SK-N-SH (cell line): ENCODE measurements at regions not wholly inside any gene's neighbourhood (a gene's known extent, or its start where the extent isn't known, plus 50 kb on each side); places are given as distances from the start of the nearest gene placed in this dataset.

Source experiments
- CHD2 ChIP-seq: fragments of 150-350 bp; IDR thresholded peaks from 2 replicates; pipeline ENCODE4 v1.6.1; 2018; ENCODE audit warnings: low read length; ENCODE audit not compliant: partially characterized antibody
- FOXJ3 ChIP-seq: sonication (generic); formaldehyde crosslinking; IDR thresholded peaks from 2 replicates; pipeline ENCODE4 v1.5.1; 2020; ENCODE audit warnings: mild to moderate bottlenecking, missing genetic modification reagents
- JUND ChIP-seq: IDR thresholded peaks from 2 replicates; pipeline ENCODE4 v1.4.0; 2012
- MXI1 ChIP-seq: IDR thresholded peaks from 2 replicates; pipeline ENCODE4 v1.6.1; 2012; ENCODE audit warnings: mild to moderate bottlenecking, low read depth, low read length, improper control_type of control experiment
- RAD21 ChIP-seq: IDR thresholded peaks from 2 replicates; pipeline ENCODE4 v1.6.1; 2012; ENCODE audit warnings: mild to moderate bottlenecking, low read length
- RCOR1 ChIP-seq: fragments of 150-350 bp; IDR thresholded peaks from 2 replicates; pipeline ENCODE4 v1.6.1; 2017; ENCODE audit warnings: antibody characterized with exemption, low read length
- SIN3A ChIP-seq: IDR thresholded peaks from 2 replicates; pipeline ENCODE4 v1.6.1; 2012; ENCODE audit warnings: low read depth, mild to moderate bottlenecking, low read length, moderate library complexity, borderline replicate concordance
- TAF1 ChIP-seq: IDR thresholded peaks from 2 replicates; pipeline ENCODE4 v1.6.1; 2012; ENCODE audit warnings: low read depth, mild to moderate bottlenecking, low read length, moderate library complexity, borderline replicate concordance
- TEAD4 ChIP-seq: IDR thresholded peaks from 2 replicates; pipeline ENCODE4 v1.4.0; 2012; ENCODE audit warnings: mild to moderate bottlenecking, borderline replicate concordance; ENCODE audit not compliant: insufficient read depth
- YY1 ChIP-seq: IDR thresholded peaks from 2 replicates; pipeline ENCODE4 v1.4.0; 2012; ENCODE audit warnings: low read depth, mild to moderate bottlenecking
- TF ChIP-seq, protein P1 (sequence below): fragments of 200-600 bp; sonication (generic); IDR thresholded peaks from 2 replicates; pipeline ENCODE4 v1.6.1; 2017; ENCODE audit warnings: antibody characterized with exemption, mild to moderate bottlenecking, moderate library complexity
- TF ChIP-seq, protein P2 (sequence below): fragments of 150-350 bp; IDR thresholded peaks from 2 replicates; pipeline ENCODE4 v1.6.1; 2017; ENCODE audit warnings: antibody characterized with exemption, low read length, low read depth, borderline replicate concordance
- TF ChIP-seq, protein P3 (sequence below): IDR thresholded peaks from 2 replicates; pipeline ENCODE4 v1.4.0; 2012; ENCODE audit warnings: low read depth, borderline replicate concordance
- TF ChIP-seq, protein P4 (sequence below): IDR thresholded peaks from 2 replicates; pipeline ENCODE4 v1.4.0; 2012; ENCODE audit warnings: low read depth, borderline replicate concordance

DNA sequence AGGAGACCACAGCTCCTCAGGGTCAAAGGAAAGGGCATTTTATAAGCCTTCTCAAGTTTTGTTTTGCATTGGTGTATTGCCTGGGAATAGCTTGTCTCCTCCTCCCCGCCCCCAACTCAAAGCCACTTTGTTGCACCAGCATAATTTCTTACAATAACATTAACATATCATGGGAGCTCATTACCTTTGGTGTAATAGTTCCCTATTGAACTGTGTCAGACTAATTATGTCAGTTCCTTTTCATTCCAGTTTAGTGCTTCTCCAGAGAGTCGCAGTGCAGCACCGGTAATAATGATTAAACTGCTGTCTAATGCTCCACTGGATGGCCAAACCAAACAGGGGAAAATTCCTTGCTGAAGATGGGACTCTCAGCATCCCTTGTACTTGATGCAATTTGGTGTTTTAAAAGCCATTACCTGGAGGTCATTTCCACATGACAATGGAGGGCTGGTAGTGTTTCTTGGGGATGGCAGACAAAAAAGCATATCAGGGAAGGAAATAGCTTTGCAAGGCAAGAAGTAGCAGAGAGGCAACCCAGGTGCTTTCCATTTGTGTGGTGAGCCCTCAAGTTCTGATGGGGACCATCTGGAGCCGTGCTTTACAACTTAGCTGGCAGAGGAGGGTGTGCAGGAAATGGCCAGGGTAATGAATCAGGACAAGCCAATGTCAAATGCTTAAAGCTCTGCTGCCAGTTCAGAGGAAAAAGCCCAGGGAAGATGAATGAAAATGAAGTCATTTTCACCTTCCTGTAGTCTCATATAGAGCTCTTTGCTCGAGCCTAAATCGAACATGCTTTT lies 91.5 kb upstream of the NLRP1 start:
- TF ChIP-seq TAF1 (no peak), RCOR1 (no peak), MXI1 (no peak), RAD21 (no peak), YY1 (no peak), FOXJ3 (no peak), TEAD4 (no peak), JUND (no peak), CHD2 (no peak), SIN3A (no peak)
- TF ChIP-seq, protein P1, sequence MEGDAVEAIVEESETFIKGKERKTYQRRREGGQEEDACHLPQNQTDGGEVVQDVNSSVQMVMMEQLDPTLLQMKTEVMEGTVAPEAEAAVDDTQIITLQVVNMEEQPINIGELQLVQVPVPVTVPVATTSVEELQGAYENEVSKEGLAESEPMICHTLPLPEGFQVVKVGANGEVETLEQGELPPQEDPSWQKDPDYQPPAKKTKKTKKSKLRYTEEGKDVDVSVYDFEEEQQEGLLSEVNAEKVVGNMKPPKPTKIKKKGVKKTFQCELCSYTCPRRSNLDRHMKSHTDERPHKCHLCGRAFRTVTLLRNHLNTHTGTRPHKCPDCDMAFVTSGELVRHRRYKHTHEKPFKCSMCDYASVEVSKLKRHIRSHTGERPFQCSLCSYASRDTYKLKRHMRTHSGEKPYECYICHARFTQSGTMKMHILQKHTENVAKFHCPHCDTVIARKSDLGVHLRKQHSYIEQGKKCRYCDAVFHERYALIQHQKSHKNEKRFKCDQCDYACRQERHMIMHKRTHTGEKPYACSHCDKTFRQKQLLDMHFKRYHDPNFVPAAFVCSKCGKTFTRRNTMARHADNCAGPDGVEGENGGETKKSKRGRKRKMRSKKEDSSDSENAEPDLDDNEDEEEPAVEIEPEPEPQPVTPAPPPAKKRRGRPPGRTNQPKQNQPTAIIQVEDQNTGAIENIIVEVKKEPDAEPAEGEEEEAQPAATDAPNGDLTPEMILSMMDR: no peak
- TF ChIP-seq, protein P2, sequence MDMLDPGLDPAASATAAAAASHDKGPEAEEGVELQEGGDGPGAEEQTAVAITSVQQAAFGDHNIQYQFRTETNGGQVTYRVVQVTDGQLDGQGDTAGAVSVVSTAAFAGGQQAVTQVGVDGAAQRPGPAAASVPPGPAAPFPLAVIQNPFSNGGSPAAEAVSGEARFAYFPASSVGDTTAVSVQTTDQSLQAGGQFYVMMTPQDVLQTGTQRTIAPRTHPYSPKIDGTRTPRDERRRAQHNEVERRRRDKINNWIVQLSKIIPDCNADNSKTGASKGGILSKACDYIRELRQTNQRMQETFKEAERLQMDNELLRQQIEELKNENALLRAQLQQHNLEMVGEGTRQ: no peak
- TF ChIP-seq, protein P3, sequence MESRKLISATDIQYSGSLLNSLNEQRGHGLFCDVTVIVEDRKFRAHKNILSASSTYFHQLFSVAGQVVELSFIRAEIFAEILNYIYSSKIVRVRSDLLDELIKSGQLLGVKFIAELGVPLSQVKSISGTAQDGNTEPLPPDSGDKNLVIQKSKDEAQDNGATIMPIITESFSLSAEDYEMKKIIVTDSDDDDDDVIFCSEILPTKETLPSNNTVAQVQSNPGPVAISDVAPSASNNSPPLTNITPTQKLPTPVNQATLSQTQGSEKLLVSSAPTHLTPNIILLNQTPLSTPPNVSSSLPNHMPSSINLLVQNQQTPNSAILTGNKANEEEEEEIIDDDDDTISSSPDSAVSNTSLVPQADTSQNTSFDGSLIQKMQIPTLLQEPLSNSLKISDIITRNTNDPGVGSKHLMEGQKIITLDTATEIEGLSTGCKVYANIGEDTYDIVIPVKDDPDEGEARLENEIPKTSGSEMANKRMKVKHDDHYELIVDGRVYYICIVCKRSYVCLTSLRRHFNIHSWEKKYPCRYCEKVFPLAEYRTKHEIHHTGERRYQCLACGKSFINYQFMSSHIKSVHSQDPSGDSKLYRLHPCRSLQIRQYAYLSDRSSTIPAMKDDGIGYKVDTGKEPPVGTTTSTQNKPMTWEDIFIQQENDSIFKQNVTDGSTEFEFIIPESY: no peak
- TF ChIP-seq, protein P4, sequence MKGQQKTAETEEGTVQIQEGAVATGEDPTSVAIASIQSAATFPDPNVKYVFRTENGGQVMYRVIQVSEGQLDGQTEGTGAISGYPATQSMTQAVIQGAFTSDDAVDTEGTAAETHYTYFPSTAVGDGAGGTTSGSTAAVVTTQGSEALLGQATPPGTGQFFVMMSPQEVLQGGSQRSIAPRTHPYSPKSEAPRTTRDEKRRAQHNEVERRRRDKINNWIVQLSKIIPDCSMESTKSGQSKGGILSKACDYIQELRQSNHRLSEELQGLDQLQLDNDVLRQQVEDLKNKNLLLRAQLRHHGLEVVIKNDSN: no peak
